Smooth muscle cell (in vitro differentiated cells): ENCODE measurements at regions not wholly inside any gene's neighbourhood (a gene's known extent, or its start where the extent isn't known, plus 50 kb on each side); places are given as distances from the start of the nearest gene placed in this dataset.

Source experiments
- DNase-seq: peaks from one replicate; lab custom pipeline; 2025; ENCODE audit not compliant: unreplicated experiment; lab: John Stamatoyannopoulos, UW
- H2AFZ ChIP-seq: fragments of 200-600 bp; sonication (generic); 2 replicates; pipeline ENCODE4 v1.6.0; 2016; ENCODE audit warnings: antibody characterized with exemption, low read depth, mild to moderate bottlenecking
- H3F3A ChIP-seq: fragments of 200-600 bp; sonication (generic); 2 replicates; pipeline ENCODE4 v1.6.0; 2017; ENCODE audit warnings: antibody characterized with exemption, low read depth
- H3K27ac ChIP-seq: fragments of 200-600 bp; sonication (generic); 2 replicates; pipeline ENCODE4 v1.5.1; 2016; ENCODE audit warnings: low read depth, mild to moderate bottlenecking
- H3K27me3 ChIP-seq: fragments of 200-600 bp; sonication (generic); 2 replicates; pipeline ENCODE4 v1.6.1; 2016; ENCODE audit warnings: low read depth, mild to moderate bottlenecking
- H3K36me3 ChIP-seq: fragments of 200-600 bp; sonication (generic); 2 replicates; pipeline ENCODE4 v1.5.1; 2016; ENCODE audit warnings: low read depth
- H3K4me1 ChIP-seq: fragments of 200-600 bp; sonication (generic); 2 replicates; pipeline ENCODE4 v1.5.1; 2016; ENCODE audit warnings: low read depth
- H3K4me2 ChIP-seq: fragments of 200-600 bp; sonication (generic); 2 replicates; pipeline ENCODE4 v1.6.0; 2016; ENCODE audit warnings: mild to moderate bottlenecking
- H3K4me3 ChIP-seq: fragments of 200-600 bp; sonication (generic); 2 replicates; pipeline ENCODE4 v1.5.1; 2016; ENCODE audit warnings: mild to moderate bottlenecking
- H3K79me2 ChIP-seq: fragments of 200-600 bp; sonication (generic); 2 replicates; pipeline ENCODE4 v1.6.0; 2016; ENCODE audit warnings: low read depth, mild to moderate bottlenecking
- H3K9ac ChIP-seq: fragments of 200-600 bp; sonication (generic); 2 replicates; pipeline ENCODE4 v1.6.0; 2016; ENCODE audit warnings: low read depth
- H3K9me3 ChIP-seq: fragments of 200-600 bp; sonication (generic); replicated peaks from 2 replicates; pipeline ENCODE4 v1.5.1; 2016; ENCODE audit warnings: low read depth
- H4K20me1 ChIP-seq: fragments of 200-600 bp; sonication (generic); 2 replicates; pipeline ENCODE4 v1.6.0; 2016; ENCODE audit warnings: low read depth
- WGBS: methylation state at CpG from one replicate; pipeline ENCODE4 v1.1.7; 2016; ENCODE audit warnings: low lambda C conversion rate; 5-methylcytosine and 5-hydroxymethylcytosine counted together
- TF ChIP-seq, protein P1 (sequence below): fragments of 200-600 bp; sonication (generic); IDR thresholded peaks from 2 replicates; pipeline ENCODE4 v1.5.1; 2017; ENCODE audit warnings: borderline replicate concordance, mild to moderate bottlenecking, antibody characterized with exemption; ENCODE audit not compliant: insufficient read depth, poor library complexity, severe bottlenecking

DNA sequence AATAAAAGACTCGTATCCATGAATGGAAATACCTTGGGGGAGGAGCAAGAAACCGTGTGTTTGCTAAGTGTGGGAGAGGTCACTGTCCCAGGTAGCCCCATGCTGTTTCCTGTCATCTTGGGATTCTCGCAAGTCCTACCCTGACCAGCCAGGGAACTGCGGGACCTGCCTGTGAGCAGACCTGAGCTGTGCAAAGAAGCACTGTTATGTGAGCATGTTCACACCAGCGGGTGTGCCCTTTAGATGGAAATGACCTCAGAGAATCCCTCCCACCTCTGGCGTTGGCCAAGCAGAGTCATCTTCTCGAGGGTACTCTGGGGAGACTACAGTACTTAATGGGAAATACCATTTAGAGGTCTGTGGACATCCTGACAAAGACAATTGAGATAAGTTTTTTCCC, 127.0 kb upstream of the MON1B start:
- no peak overlapping the region for H3K4me3 ChIP-seq

DNA sequence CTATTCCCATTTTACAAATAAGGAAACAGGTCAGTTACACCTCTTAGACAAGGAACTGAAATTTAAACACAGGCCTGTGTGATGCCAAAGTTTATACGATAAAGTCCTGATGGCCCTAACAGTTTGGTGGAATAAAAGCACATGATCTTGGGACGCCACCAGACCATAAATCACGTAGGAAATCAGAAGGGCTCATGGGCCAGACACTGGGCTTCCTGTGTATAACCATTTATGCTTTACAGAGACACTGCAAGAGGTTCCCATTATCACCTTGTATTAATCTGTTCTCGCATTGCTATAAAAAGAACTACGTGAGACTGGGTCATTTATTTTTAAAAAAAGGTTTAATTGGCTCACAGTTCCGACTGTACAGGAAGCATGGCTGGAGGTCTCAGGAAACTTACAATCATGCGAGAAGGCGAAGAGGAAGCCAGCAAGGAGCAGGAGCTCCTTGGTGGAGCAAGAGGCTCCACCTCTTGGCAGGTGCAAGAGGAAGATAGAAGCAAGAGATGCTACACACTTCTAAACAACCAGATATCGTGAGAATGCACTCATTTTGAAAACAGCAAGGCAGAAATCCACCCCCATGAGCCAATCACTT, 124.0 kb upstream of the MON1B start:
- TF ChIP-seq, protein P1, sequence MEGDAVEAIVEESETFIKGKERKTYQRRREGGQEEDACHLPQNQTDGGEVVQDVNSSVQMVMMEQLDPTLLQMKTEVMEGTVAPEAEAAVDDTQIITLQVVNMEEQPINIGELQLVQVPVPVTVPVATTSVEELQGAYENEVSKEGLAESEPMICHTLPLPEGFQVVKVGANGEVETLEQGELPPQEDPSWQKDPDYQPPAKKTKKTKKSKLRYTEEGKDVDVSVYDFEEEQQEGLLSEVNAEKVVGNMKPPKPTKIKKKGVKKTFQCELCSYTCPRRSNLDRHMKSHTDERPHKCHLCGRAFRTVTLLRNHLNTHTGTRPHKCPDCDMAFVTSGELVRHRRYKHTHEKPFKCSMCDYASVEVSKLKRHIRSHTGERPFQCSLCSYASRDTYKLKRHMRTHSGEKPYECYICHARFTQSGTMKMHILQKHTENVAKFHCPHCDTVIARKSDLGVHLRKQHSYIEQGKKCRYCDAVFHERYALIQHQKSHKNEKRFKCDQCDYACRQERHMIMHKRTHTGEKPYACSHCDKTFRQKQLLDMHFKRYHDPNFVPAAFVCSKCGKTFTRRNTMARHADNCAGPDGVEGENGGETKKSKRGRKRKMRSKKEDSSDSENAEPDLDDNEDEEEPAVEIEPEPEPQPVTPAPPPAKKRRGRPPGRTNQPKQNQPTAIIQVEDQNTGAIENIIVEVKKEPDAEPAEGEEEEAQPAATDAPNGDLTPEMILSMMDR: no peak
- H3K27ac ChIP-seq: no peak overlapping the region
- no peak for DNase-seq
- 84% methylated on average over 9 of the region's 9 CpGs for WGBS
- no peaks in the 10 kb centered on the region for H3F3A ChIP-seq
- peaks cover 6% of the 10 kb centered on the region for H3K4me1 ChIP-seq
- H3K4me2 ChIP-seq: no peak overlapping the region
- H3K9ac ChIP-seq: no peak overlapping the region
- no peaks in the 10 kb centered on the region for H4K20me1 ChIP-seq
- H3K79me2 ChIP-seq: no peaks in the 10 kb centered on the region
- H3K27me3 ChIP-seq: peaks cover 8% of the 10 kb centered on the region
- no peak overlapping the region for H2AFZ ChIP-seq
- H3K4me3 ChIP-seq: no peak overlapping the region
- H3K36me3 ChIP-seq: no peaks in the 10 kb centered on the region
- H3K9me3 ChIP-seq: no peaks in the 10 kb centered on the region

More for the DNA sequence above, 127.0 kb upstream of the MON1B start:
- Histone ChIP-seq H3K36me3 (no peaks in the 10 kb centered on the region), H3K79me2 (no peaks in the 10 kb centered on the region), H3F3A (no peaks in the 10 kb centered on the region), H3K27me3 (peaks cover 7% of the 10 kb centered on the region), H3K9ac (no peak overlapping the region), H3K4me2 (no peak overlapping the region), H3K9me3 (no peaks in the 10 kb centered on the region), H3K27ac (no peak overlapping the region), H3K4me1 (peaks cover 6% of the 10 kb centered on the region), H4K20me1 (no peaks in the 10 kb centered on the region), H2AFZ (no peak overlapping the region)
- no peak for DNase-seq
- WGBS: 80% methylated on average over 7 of the region's 7 CpGs
- TF ChIP-seq, protein P1: no peak

DNA sequence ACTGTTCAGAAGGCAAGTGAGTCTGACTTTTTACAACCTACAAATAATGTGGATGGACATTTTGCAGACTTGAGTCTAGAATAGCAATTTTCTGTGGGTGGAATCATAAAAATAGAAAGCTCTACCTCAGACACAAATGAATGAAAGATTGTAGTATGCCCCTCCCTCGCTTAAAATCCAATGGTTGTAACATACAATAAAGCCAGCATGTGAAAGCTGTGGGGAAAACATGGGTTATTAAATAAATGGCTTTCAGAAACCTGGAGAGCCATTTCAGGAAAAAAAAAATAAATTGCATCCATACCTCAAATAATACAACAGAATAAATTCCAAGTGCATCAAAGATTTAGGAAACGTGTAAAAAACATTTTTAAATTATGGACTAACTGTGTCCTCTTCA, 123.1 kb upstream of the MON1B start:
- H2AFZ ChIP-seq: no peak overlapping the region
- H3K4me1 ChIP-seq: peaks cover 4% of the 10 kb centered on the region
- H3K36me3 ChIP-seq: no peaks in the 10 kb centered on the region
- H3K9ac ChIP-seq: no peak overlapping the region
- 94% methylated on average over 2 of the region's 2 CpGs for WGBS
- H3K27ac ChIP-seq: no peak overlapping the region
- H3K79me2 ChIP-seq: no peaks in the 10 kb centered on the region
- DNase-seq: no peak
- H3K4me3 ChIP-seq: no peak overlapping the region
- H3K4me2 ChIP-seq: no peak overlapping the region
- no peaks in the 10 kb centered on the region for H3K9me3 ChIP-seq
- H4K20me1 ChIP-seq: no peaks in the 10 kb centered on the region
- no peaks in the 10 kb centered on the region for H3F3A ChIP-seq
- TF ChIP-seq, protein P1: no peak
- H3K27me3 ChIP-seq: peaks cover 8% of the 10 kb centered on the region

DNA sequence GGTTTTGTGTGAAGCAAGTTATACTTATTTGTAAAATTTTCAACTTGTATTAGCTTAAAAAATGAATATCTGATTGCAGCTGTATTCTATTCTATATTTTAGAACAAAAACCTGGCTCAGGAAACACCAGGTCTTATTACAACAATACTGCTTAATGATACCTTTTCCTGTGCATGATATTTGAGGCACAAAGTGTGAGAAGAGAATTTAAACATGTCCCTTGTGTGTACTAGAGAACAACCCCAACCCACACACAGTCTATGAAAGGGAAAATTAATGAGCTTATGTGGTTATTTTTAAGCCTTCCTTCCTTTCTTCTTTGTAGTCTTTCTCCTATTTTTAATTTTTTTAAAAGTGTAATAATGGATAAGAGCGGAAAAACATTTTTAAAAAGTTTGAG, 122.6 kb upstream of the MON1B start:
- Histone ChIP-seq H3K27ac (no peak overlapping the region), H3K9me3 (no peaks in the 10 kb centered on the region), H3K4me3 (no peak overlapping the region), H3K9ac (no peak overlapping the region), H3K36me3 (no peaks in the 10 kb centered on the region), H3K27me3 (peaks cover 8% of the 10 kb centered on the region), H3K4me1 (no peaks in the 10 kb centered on the region), H4K20me1 (no peaks in the 10 kb centered on the region), H3K4me2 (no peak overlapping the region), H3F3A (no peaks in the 10 kb centered on the region), H2AFZ (no peak overlapping the region), H3K79me2 (no peaks in the 10 kb centered on the region)
- TF ChIP-seq, protein P1: no peak
- DNase-seq: no peak
- 100% methylated on average over 1 of the region's 1 CpG for WGBS
